ENCODE measurements at regions not wholly inside any gene's neighbourhood (a gene's known extent, or its start where the extent isn't known, plus 50 kb on each side); places are given as distances from the start of the nearest gene placed in this dataset.

DNA sequence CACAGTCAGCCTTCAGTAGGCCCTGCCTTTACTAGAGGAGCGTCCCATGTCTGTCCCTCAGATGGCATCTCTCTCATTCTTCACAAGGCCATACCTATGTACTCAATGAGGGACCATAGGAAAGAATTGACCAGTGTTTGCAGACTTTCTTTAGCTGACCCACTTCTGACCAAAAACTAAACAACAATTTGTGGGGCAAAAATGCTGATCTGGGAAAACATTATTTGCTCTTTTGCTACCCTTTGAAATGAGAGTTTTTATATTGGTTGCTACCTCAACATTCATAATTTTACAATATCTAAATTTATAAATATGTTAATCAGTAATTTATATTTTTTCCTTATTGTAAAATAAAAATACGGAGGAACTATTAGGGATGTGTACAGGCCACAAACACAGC lies 539.4 kb upstream of the GJE1 start:
- Histone ChIP-seq H3K27me3 (no peaks in the 10 kb centered on the region), H3K4me3 (no peak overlapping the region), H3K27ac (no peak overlapping the region), H3K9me3 (replicated peaks in 1 of 3) (no peaks in the 10 kb centered on the region), H3K36me3 (replicated peaks in 1 of 2) (no peaks in the 10 kb centered on the region), H3K4me1 (replicated peaks in 1 of 2) (no peaks in the 10 kb centered on the region)
- no peak for DNase-seq
- TF ChIP-seq CTCF (IDR thresholded peaks at IDR 0.05) (no peak), POLR2A (IDR thresholded peaks at IDR 0.05) (no peak)
- WGBS, 4 donors: 81 to 90% (median 87%) methylated on average over 2 of the region's 2 CpGs
- intact Hi-C loops (cut with DNase I): no loop called here

DNA sequence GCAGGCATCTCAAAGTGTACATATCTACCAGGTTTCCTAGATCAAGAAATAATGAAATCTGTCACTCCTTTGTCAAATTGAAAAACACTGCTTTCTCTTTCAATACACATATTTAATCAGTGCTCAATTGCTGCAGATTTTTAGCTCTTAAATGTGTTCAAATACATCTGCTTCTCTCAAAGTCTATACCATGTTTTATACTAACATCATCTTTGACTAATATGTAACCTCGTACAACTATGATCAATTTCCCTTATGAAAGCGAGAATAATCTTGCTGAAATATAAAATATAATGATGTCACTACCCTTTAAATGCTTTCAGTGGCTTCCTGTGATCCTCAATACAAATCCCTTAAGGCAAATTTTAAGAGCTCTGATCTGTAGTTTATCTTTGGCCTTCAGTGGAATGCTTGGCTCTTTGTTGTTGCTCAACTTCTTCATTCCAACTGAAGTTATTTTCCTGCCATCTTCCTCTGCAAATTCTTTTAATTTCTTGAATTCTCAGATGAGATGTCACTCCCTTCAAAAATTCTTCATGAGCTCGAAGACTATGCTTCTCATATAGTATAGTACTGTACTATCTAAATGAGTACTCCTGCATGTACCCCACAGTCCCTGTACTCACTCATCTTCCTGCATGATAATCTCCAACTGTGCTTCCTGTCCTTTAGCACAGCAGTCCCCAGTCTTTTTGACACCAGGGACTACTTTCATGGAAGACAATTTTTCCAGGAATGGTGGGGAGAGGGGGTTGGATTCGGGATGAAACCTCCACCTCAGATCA lies 545.1 kb upstream of the GJE1 start:
- 67 to 75% (median 73%) methylated on average over 4 of the region's 4 CpGs for WGBS, 4 donors
- Histone ChIP-seq H3K27me3 (no peaks in the 10 kb centered on the region), H3K36me3 (replicated peaks in 1 of 2) (no peaks in the 10 kb centered on the region), H3K4me3 (no peak overlapping the region), H3K9me3 (replicated peaks in 1 of 3) (peaks cover 0 to 5% (median 0%) of the 10 kb centered on the region in 3 donors), H3K4me1 (replicated peaks in 1 of 2) (no peaks in the 10 kb centered on the region), H3K27ac (no peak overlapping the region)
- DNase-seq: no peak
- no peak for TF ChIP-seq CTCF (IDR thresholded peaks at IDR 0.05)
- TF ChIP-seq POLR2A (IDR thresholded peaks at IDR 0.05): no peak
- intact Hi-C loops (cut with DNase I): no loop called here

GRCh38 chr6:141580988-141581552 lies 551.7 kb upstream of the GJE1 start:
- no peaks in the 10 kb centered on the region for H3K4me1 ChIP-seq (replicated peaks in 1 of 2)
- 79 to 90% (median 87%) methylated on average over 2 of the region's 2 CpGs for WGBS, 4 donors
- intact Hi-C loops (cut with DNase I): no loop called here
- TF ChIP-seq POLR2A (IDR thresholded peaks at IDR 0.05) (no peak), CTCF (IDR thresholded peaks at IDR 0.05) (no peak)
- H3K27me3 ChIP-seq: no peaks in the 10 kb centered on the region
- DNase-seq: no peak
- H3K27ac ChIP-seq: no peak overlapping the region
- H3K36me3 ChIP-seq (replicated peaks in 1 of 2): no peaks in the 10 kb centered on the region
- no peak overlapping the region for H3K4me3 ChIP-seq
- H3K9me3 ChIP-seq (replicated peaks in 1 of 3): peaks cover 0 to 5% (median 0%) of the 10 kb centered on the region in 3 donors

- TF ChIP-seq CTCF (IDR thresholded peaks at IDR 0.05): no peak
- TF ChIP-seq POLR2A (IDR thresholded peaks at IDR 0.05): no peak
- H3K27ac ChIP-seq: no peak overlapping the region
- intact Hi-C loops (cut with DNase I): no loop called here
Measured at GRCh38 chr6:141580131-141580530, 552.6 kb upstream of the GJE1 start.

More at GRCh38 chr6:141580131-141580530, 552.6 kb upstream of the GJE1 start:
- 86 to 91% (median 90%) methylated on average over 4 of the region's 4 CpGs for WGBS, 4 donors
- H3K9me3 ChIP-seq (replicated peaks in 1 of 3): peaks cover 0 to 5% (median 0%) of the 10 kb centered on the region in 3 donors
- no peaks in the 10 kb centered on the region for H3K27me3 ChIP-seq
- H3K4me3 ChIP-seq: no peak overlapping the region
- no peaks in the 10 kb centered on the region for H3K4me1 ChIP-seq (replicated peaks in 1 of 2)
- no peak for DNase-seq
- no peaks in the 10 kb centered on the region for H3K36me3 ChIP-seq (replicated peaks in 1 of 2)
